Retinal pigment epithelial cell (primary cell): ENCODE measurements at regions not wholly inside any gene's neighbourhood (a gene's known extent, or its start where the extent isn't known, plus 50 kb on each side); places are given as distances from the start of the nearest gene placed in this dataset.
"Not testable (repeated sequence)": the region's sequence is repeated elsewhere in the genome, so short reads cannot be mapped to it uniquely, and the experiment has no call there.

ENCODE experiments used
- DNase-seq: peaks from one replicate; pipeline ENCODE4 v3.0.0-alpha.2; 2010; ENCODE audit warnings: low read depth
- H3K4me3 ChIP-seq: 2 replicates; pipeline ENCODE4 v1.5.1; 2011; ENCODE audit warnings: mild to moderate bottlenecking, low read length, control low read depth, moderate library complexity
- TF ChIP-seq, protein P1 (sequence below): conservative IDR thresholded peaks from 2 replicates; pipeline ENCODE4 v1.5.1; 2011; ENCODE audit warnings: low read depth, low read length, control low read depth, inconsistent platforms

DNA sequence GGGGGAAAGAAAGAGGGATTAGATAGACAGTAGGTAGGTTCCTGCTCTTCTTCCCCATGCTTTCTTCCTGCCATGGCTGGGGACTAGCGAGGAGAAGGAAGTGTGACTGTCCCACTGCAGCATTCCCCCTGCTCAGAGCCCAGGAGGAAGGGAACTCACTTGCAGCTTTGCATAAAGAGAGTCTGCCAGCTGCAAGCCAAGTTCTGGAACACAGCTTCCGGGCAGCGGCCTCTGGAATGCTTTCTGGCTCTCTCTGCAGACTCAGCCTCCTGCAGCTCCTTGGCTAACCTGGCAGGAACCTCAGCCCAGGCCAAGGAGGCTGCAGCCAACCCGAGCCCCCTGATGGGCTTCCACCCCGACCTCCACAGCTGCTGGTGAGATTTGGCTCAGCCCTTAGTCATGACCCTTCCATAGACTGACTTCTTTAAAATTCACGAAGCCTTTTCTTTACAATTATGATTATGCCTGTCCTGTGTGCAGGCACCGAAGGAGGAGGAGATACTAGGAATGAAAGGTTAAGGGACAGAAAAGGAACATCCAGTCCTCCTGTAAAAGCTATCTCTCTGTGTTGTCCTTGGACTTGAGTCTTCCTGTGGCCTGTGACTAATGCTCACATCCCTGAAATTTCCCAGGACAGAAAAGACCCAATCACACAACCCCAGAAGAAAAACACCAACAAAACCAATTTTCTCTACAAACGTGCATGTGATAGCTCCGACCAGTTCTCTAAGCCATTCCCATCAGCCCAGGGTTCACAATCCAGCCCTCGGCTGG is 108.2 kb upstream of the OLIG2 start:
- no peak overlapping the region for H3K4me3 ChIP-seq
- DNase-seq, result no peak
- TF ChIP-seq, protein P1, sequence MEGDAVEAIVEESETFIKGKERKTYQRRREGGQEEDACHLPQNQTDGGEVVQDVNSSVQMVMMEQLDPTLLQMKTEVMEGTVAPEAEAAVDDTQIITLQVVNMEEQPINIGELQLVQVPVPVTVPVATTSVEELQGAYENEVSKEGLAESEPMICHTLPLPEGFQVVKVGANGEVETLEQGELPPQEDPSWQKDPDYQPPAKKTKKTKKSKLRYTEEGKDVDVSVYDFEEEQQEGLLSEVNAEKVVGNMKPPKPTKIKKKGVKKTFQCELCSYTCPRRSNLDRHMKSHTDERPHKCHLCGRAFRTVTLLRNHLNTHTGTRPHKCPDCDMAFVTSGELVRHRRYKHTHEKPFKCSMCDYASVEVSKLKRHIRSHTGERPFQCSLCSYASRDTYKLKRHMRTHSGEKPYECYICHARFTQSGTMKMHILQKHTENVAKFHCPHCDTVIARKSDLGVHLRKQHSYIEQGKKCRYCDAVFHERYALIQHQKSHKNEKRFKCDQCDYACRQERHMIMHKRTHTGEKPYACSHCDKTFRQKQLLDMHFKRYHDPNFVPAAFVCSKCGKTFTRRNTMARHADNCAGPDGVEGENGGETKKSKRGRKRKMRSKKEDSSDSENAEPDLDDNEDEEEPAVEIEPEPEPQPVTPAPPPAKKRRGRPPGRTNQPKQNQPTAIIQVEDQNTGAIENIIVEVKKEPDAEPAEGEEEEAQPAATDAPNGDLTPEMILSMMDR, result no peak

DNA sequence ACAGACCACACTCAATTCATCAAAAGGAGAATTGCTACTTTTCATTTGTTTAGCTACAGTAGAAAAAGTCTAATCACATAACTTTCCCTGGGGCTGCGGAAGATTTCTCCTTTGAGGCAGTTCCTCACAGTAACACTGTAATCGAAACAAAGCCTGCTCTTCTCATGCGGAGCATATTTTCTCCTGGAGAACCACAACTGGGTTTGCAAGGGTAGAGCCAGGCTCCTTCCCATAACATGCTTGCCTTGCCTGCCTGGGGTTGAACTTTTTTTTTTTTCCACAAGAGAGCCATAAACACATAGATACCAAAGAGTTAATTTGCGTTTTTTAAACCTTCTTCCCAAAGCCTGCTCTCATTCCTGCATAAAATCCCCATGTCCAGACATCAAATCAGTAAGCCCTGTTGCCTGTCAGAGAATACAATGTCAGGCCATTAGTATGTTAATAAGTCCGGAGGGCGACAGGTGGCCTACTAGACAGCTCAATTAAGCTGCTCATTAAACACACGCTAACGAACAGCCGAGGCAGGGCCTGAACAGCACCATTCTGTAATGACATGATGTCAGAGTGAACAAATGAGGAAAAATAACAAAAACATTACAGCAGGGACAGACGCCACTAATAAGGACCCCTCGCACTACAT is 107.1 kb upstream of the OLIG2 start:
- no peak overlapping the region for H3K4me3 ChIP-seq
- no peak for DNase-seq
- TF ChIP-seq, protein P1, result no peak

DNA sequence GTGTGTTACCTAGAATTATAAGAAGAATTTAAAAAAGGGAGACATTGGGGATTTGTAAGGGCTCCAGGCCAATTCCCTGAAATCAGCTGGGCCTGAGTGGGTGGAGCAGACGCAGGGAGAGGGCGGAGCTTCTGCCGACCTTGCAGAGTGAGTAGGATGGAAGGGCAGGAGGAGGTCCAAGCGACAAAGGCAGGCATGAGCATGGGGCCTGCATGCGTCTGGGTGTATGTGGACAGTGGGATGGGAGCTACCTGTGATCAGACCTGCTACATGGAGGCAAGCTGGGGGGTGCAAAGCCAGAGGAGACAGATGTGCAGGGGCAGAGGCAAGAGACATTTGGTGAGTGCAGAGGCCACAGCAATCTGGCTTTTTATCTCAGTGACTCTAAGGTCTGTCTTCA is 105.3 kb upstream of the OLIG2 start:
- TF ChIP-seq, protein P1, result no peak
- no peak for DNase-seq
- no peak overlapping the region for H3K4me3 ChIP-seq

DNA sequence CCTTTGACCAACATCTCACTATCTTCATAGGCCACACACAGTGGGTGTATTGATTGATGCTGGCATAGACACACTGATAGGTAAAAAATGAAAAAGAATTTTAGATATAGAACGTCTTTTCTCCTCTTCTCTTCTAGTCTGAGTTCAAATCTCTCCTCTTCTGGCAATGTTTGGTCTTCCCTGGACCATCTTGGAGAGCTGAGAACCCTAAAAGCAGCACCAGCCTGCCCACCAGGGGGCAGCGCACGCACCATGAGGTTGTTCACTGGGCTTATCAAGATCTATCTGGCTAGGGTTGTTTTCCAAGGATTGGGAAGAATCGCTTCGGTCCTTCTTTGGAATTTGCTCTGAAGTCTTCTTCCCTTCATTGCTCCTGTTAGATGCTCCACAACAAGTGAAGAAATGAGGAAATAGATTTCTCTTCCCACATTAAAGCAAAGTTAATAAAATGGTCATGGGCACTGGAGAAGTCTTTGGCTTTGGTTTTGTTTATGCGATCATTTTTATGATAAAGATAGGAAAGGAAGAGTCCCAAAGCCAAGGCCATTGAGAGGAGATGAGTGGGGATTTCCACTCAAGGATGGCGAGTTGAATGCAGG is 104.0 kb upstream of the OLIG2 start:
- no peak for DNase-seq
- TF ChIP-seq, protein P1, result peak; percentile 51

DNA sequence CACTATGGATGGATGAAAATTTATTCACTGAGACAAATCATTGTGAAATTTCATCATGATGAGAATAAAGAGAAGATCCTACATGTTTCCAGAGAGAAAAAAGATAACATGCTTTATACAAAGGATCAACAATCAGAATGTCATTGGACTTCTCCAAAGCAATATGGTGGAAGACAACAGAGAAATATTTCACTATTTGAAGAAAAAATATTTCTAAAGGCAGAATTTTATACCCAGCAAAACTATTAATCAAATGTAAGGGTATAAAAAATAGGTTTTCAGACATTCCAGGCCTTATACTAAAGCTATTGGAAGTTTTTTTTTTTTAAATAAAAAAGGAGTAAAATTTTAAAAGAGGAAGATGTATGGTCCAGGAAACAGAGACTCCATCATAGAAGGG is 100.6 kb upstream of the OLIG2 start:
- H3K4me3 ChIP-seq, result no peak overlapping the region
- TF ChIP-seq, protein P1, result no peak
- DNase-seq, result no peak

More for the DNA sequence above, 104.0 kb upstream of the OLIG2 start:
- H3K4me3 ChIP-seq, result no peak overlapping the region

DNA sequence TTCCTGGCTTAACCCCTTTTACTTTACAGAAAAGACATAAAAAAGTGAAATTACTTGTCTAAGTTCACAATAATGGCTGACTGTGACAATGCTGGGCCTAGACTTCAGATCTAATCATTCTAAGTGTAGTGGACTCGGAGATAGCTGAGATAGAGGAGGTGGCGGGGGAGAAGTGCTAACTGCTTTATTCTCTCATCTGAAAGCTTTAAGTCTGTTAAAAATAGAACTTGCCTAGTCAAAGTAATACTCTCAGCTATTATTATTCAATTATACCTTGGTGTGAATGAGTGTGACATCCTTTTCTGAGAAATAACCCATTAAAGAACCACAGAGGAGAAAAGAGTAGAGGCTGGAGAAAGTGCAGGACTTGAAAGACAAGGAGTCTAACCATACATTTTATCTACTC is 96.1 kb upstream of the OLIG2 start:
- TF ChIP-seq, protein P1, result no peak
- no peak overlapping the region for H3K4me3 ChIP-seq
- no peak for DNase-seq

DNA sequence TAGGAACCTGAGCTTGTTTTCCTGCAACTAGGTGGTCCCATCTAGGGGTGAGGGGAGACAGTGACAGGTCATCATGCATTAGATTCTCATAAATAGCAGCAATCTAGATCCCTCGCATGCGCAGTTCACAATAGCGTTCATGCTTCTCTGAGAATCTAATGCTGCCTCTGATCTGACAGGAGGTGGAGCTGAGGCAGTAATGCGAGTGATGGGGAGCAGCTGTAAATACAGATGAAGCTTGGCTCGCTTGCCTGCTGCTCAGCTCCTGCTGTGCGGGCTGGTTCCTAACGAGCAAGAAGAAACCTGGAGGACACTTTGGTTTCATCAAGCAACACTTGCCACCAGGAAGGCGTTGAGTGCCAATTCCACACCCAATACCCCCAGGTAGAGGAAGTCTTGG is 95.1 kb upstream of the OLIG2 start:
- TF ChIP-seq, protein P1, result no peak
- no peak for DNase-seq
- no peak overlapping the region for H3K4me3 ChIP-seq

DNA sequence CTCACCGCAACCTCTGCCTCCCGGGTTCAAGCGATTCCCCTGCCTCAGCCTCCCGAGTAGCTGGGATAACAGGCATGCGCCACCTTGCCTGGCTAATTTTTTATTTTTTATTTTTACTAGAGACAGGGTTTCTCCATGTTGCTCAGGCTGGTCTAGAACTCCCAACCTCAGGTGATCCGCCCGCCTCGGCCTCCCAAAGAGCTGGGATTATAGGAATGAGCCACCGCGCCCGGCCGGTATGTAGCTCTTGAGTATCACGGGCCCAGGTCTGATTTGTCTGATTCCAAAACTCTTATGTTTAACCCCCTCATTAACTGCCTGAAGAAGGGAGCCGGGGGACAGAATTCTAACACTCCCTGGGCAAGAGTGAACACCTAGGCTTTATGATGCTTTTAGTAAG is 91.7 kb upstream of the OLIG2 start:
- not testable (repeated sequence) for H3K4me3 ChIP-seq, DNase-seq
